Heart right ventricle (tissue), 16 donors: ENCODE measurements at regions not wholly inside any gene's neighbourhood (a gene's known extent, or its start where the extent isn't known, plus 50 kb on each side); places are given as distances from the start of the nearest gene placed in this dataset.

Experiments used
- ATAC-seq, 8 donors: fragments of 200-7000 bp; cut with Tn5 transposase; one replicate each; pipeline ENCODE4 v1.9.1; 2020; ENCODE audit warnings: mild to moderate bottlenecking in 8 of 8, moderate library complexity in 8 of 8, moderate number of reproducible peaks in 1 of 8
- DNase-seq, 2 donors: peaks; one replicate each; pipeline ENCODE4 v3.0.0-alpha.2; 2020
- H3K27ac ChIP-seq, 10 donors: fragments of 200-600 bp; sonication (generic) in 2 of 10; one replicate each; pipeline versions ENCODE4 v1.5.0 to v1.8.0; 2020 to 2022; ENCODE audit warnings: mild to moderate bottlenecking in 3 of 10
- H3K27me3 ChIP-seq, 7 donors: fragments of 200-600 bp; one replicate each; pipeline ENCODE4 v1.8.0; 2021 to 2022; ENCODE audit warnings: mild to moderate bottlenecking in 2 of 7
- H3K36me3 ChIP-seq, 9 donors: fragments of 200-600 bp; sonication (generic) in 1 of 9; one replicate each; pipeline versions ENCODE4 v1.5.0 to v1.8.0; 2020 to 2022; ENCODE audit warnings: mild to moderate bottlenecking in 2 of 9
- H3K4me1 ChIP-seq, 9 donors: fragments of 200-600 bp; sonication (generic) in 1 of 9; one replicate each; pipeline versions ENCODE4 v1.5.0 to v1.8.0; 2020 to 2022; ENCODE audit warnings: mild to moderate bottlenecking in 4 of 9
- H3K4me3 ChIP-seq, 10 donors: fragments of 200-600 bp; sonication (generic) in 2 of 10; one replicate each; pipeline versions ENCODE4 v1.5.0 to v1.8.0; 2020 to 2022; ENCODE audit warnings: mild to moderate bottlenecking in 7 of 10, moderate library complexity in 2 of 10
- H3K9me3 ChIP-seq, 11 donors: fragments of 200-600 bp in 10 of 11; sonication (generic) in 2 of 11; one replicate each; pipeline versions ENCODE4 v1.5.0 to v1.8.0; 2013 to 2022; ENCODE audit warnings: mild to moderate bottlenecking in 2 of 11, control low read depth in 1 of 11, moderate library complexity in 1 of 11
- CTCF ChIP-seq, 9 donors: fragments of 200-600 bp; sonication (generic) in 2 of 9; IDR thresholded peaks; one replicate each; pipeline versions ENCODE4 v1.5.0 to v1.8.0; 2021 to 2022; ENCODE audit warnings: antibody characterized with exemption in 9 of 9, mild to moderate bottlenecking in 5 of 9, moderate library complexity in 1 of 9
- WGBS, 2 donors: extraction: QIAGEN DNeasy Blood & Tissue Kit; methylation state at CpG; one replicate each; pipeline ENCODE4 v1.1.7; 2013; ENCODE audit warnings: inconsistent platforms in 1 of 2; 5-methylcytosine and 5-hydroxymethylcytosine counted together
- intact Hi-C, 10 donors: fragments of 100-400 bp; cut with DNase I; formaldehyde crosslinking; loops; one replicate each; pipeline versions ENCODE4 v1.11.1 to v1.14.2; 2022
- donor health status: Arrhythmogenic right ventricular cardiomyopathy.
- donor health status: ischemic (EF 13 %, LVEDD 7.1; RV severe dilation, severe dysfunction).
- donor health status: healthy with polysubstance abuse.
- donor health status: DM: no; HTN: yes; CAD: no.
- donor health status: DM: no; HTN: no; CAD: no.
- donor health status: ischemic (EF 25% LVEDD 6.9; RV normal size, moderate dysfunction).
- donor health status: ischemic (EF 25% LVEDD 5.7; RV mildly dilated, moderate dysfunction).
- donor health status: healthy.
- donor health status: DM: yes; HTN: yes; CAD: no.
- donor health status: Ischemic cardiomyopathy.
- donor health status: ischemic (EF 35%, LVEDD 5.7; RV mildly dilated, moderate dysfunction).
- donor health status: nonischemic (EF 11% LVEDD 7.7; RV severe dilation, severe dysfunction).
- donor health status: DM: yes; HTN: yes; CAD: no.
- donor health status: PGD.
- donor health status: ischemic (EF 29% LVEDD 5.4; RV normal size, mild dysfunction).
- donor health status: nonischemic (EF 23%, LVEDD 6.1; RV moderate dilation, normal function).

- Histone ChIP-seq H3K9me3 (peaks cover 0 to 5% (median 0%) of the 10 kb centered on the region in 11 donors), H3K27me3 (no peaks in the 10 kb centered on the region), H3K4me3 (no peak overlapping the region), H3K27ac (no peak overlapping the region), H3K4me1 (no peaks in the 10 kb centered on the region), H3K36me3 (no peaks in the 10 kb centered on the region)
- no peak for DNase-seq
- no peak for TF ChIP-seq CTCF (IDR thresholded peaks at IDR 0.05)
- intact Hi-C loops = no loop called here
- ATAC-seq = no peak
Observed at GRCh38 chr4:59881632-59882031, 1318.5 kb upstream of the ADGRL3 start.

GRCh38 chr4:59904331-59904730, 1295.8 kb upstream of the ADGRL3 start:
- 73 to 76% methylated on average over 3 of the region's 3 CpGs for WGBS, 2 donors
- Histone ChIP-seq H3K4me3 (no peak overlapping the region), H3K4me1 (no peaks in the 10 kb centered on the region), H3K9me3 (peaks cover 0 to 4% (median 0%) of the 10 kb centered on the region in 11 donors), H3K27ac (no peak overlapping the region), H3K27me3 (no peaks in the 10 kb centered on the region), H3K36me3 (no peaks in the 10 kb centered on the region)
- TF ChIP-seq CTCF (IDR thresholded peaks at IDR 0.05) = no peak
- no peak for ATAC-seq
- no peak for DNase-seq
- intact Hi-C loops = no loop called here

- no peaks in the 10 kb centered on the region for H3K27me3 ChIP-seq
- peaks cover 0 to 8% (median 0%) of the 10 kb centered on the region in 9 donors for H3K4me1 ChIP-seq
- no peak overlapping the region for H3K27ac ChIP-seq
- ATAC-seq (no peak), DNase-seq (no peak)
- WGBS, 2 donors = 54 to 61% methylated on average over 3 of the region's 3 CpGs
- intact Hi-C loops = no loop called here
- TF ChIP-seq CTCF (IDR thresholded peaks at IDR 0.05) = no peak
- H3K9me3 ChIP-seq = peaks cover 0 to 3% (median 0%) of the 10 kb centered on the region in 11 donors
- no peak overlapping the region for H3K4me3 ChIP-seq
- no peaks in the 10 kb centered on the region for H3K36me3 ChIP-seq
Observed at GRCh38 chr4:59920416-59920815, 1279.7 kb upstream of the ADGRL3 start.

GRCh38 chr4:59925290-59925689, 1274.8 kb upstream of the ADGRL3 start:
- intact Hi-C loops = no loop called here
- H3K9me3 ChIP-seq = peaks cover 0 to 33% (median 0%) of the 10 kb centered on the region in 11 donors
- H3K36me3 ChIP-seq = no peaks in the 10 kb centered on the region
- H3K27me3 ChIP-seq = no peaks in the 10 kb centered on the region
- ATAC-seq = no peak
- WGBS, 2 donors = 60 to 73% methylated on average over 1 of the region's 1 CpG
- H3K4me1 ChIP-seq = peaks cover 0 to 8% (median 0%) of the 10 kb centered on the region in 9 donors
- H3K4me3 ChIP-seq = no peak overlapping the region
- H3K27ac ChIP-seq = no peak overlapping the region
- no peak for TF ChIP-seq CTCF (IDR thresholded peaks at IDR 0.05)
- no peak for DNase-seq
